Adrenal gland (tissue), 9 donors: ENCODE measurements at regions not wholly inside any gene's neighbourhood (a gene's known extent, or its start where the extent isn't known, plus 50 kb on each side); places are given as distances from the start of the nearest gene placed in this dataset.

ENCODE experiments used
- DNase-seq, 7 donors: peaks; one replicate each; pipeline ENCODE4 v3.0.0-alpha.2; 2019 to 2020
- H3K27ac ChIP-seq, 5 donors: fragments of 200-600 bp; sonication (generic) in 4 of 5; 1 replicate in 3 of 5; 2 replicates in 2 of 5; pipeline versions ENCODE4 v1.5.1 to v1.8.0; 2016 to 2020; ENCODE audit warnings: mild to moderate bottlenecking in 1 of 5
- H3K27me3 ChIP-seq: fragments of 200-600 bp; 2 replicates; pipeline ENCODE4 v1.8.0; 2021
- H3K36me3 ChIP-seq, 2 donors: fragments of 200-600 bp; replicated peaks in 1 of 2; 1 replicate in 1 of 2; 2 replicates in 1 of 2; pipeline versions ENCODE4 v1.5.1 to v1.8.0; 2018 to 2022
- H3K4me1 ChIP-seq, 2 donors: fragments of 200-600 bp; replicated peaks in 1 of 2; 1 replicate in 1 of 2; 2 replicates in 1 of 2; pipeline versions ENCODE4 v1.5.1 to v1.8.0; 2018 to 2021
- H3K4me3 ChIP-seq, 4 donors: fragments of 200-600 bp; sonication (generic) in 3 of 4; one replicate each; pipeline ENCODE4 v1.5.1; 2016 to 2018
- H3K9me3 ChIP-seq, 3 donors: fragments of 200-600 bp; sonication (generic) in 1 of 3; replicated peaks in 1 of 3; 1 replicate in 2 of 3; 2 replicates in 1 of 3; pipeline versions ENCODE4 v1.5.1 to v1.8.0; 2016 to 2021
- POLR2A ChIP-seq, 2 donors: fragments of 450-650 bp; IDR thresholded peaks; one replicate each; pipeline ENCODE4 v1.6.1; 2017; ENCODE audit warnings: antibody characterized with exemption in 2 of 2, mild to moderate bottlenecking in 2 of 2, moderate library complexity in 1 of 2
- WGBS, 4 donors: extraction: QIAGEN DNeasy Blood & Tissue Kit in 2 of 4; methylation state at CpG; one replicate each; pipeline versions ENCODE4 v1.1.5 to v1.1.7; 2013 to 2017; 5-methylcytosine and 5-hydroxymethylcytosine counted together
- intact Hi-C, 2 donors: fragments of 100-400 bp; cut with DNase I; formaldehyde crosslinking; loops; one replicate each; pipeline versions ENCODE4 v1.14.1 to v1.15.0; 2022 to 2023
- TF ChIP-seq, protein P1 (sequence below), 6 experiments: fragments of 450-650 bp in 4 of 6; fragments of 200-600 bp in 2 of 6; sonication (generic) in 1 of 6; IDR thresholded peaks; 1 replicate in 5 of 6; 2 replicates in 1 of 6; pipeline versions ENCODE4 v1.5.1 to v1.8.0; 2016 to 2021; ENCODE audit warnings: antibody characterized with exemption in 6 of 6, mild to moderate bottlenecking in 2 of 6, moderate library complexity in 1 of 6
- donor health status: healthy with polysubstance abuse.
- donor health status: Bipolar disorder and iron deficiency.
- donor health status: DM: yes; HTN: yes; CAD: no.
- donor health status: DM: no; HTN: no; CAD: no.
- donor health status: DM: no; HTN: no; CAD: no.

DNA sequence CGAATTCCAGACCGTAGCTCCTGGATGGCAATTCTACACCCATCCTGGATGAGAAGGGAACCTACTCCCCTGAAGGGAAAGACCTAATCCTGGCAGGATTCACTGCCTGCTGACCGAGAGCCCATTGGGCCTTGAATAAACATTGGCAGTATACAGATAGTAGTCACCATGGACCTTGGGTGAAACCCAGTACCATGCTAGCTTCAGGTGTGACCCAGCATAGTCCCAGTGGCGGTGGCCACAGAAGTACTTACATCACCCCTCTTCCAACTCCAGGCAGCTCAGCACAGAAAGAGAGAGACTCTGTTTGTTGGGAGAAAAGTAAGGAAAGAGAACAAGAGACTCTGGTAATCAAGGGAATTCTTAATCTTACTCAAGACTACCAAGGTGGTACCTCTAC is 97.2 kb upstream of the SLC13A1 start:
- H3K36me3 ChIP-seq = no peaks in the 10 kb centered on the region
- 84 to 94% (median 89%) methylated on average over 3 to 4 of the region's 4 CpGs for WGBS, 4 donors
- DNase-seq = no peak
- no peak overlapping the region for H3K27ac ChIP-seq
- TF ChIP-seq, protein P1, sequence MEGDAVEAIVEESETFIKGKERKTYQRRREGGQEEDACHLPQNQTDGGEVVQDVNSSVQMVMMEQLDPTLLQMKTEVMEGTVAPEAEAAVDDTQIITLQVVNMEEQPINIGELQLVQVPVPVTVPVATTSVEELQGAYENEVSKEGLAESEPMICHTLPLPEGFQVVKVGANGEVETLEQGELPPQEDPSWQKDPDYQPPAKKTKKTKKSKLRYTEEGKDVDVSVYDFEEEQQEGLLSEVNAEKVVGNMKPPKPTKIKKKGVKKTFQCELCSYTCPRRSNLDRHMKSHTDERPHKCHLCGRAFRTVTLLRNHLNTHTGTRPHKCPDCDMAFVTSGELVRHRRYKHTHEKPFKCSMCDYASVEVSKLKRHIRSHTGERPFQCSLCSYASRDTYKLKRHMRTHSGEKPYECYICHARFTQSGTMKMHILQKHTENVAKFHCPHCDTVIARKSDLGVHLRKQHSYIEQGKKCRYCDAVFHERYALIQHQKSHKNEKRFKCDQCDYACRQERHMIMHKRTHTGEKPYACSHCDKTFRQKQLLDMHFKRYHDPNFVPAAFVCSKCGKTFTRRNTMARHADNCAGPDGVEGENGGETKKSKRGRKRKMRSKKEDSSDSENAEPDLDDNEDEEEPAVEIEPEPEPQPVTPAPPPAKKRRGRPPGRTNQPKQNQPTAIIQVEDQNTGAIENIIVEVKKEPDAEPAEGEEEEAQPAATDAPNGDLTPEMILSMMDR (IDR thresholded peaks at IDR 0.05) = no peak
- TF ChIP-seq POLR2A (IDR thresholded peaks at IDR 0.05) = no peak
- H3K9me3 ChIP-seq = no peaks in the 10 kb centered on the region
- no peaks in the 10 kb centered on the region for H3K4me1 ChIP-seq
- H3K4me3 ChIP-seq = no peak overlapping the region
- no peaks in the 10 kb centered on the region for H3K27me3 ChIP-seq
- intact Hi-C loops = no loop called here

GRCh38 chr7:123293710-123294109 is 93.9 kb upstream of the SLC13A1 start:
- Histone ChIP-seq H3K4me3 (no peak overlapping the region), H3K27ac (no peak overlapping the region), H3K9me3 (no peaks in the 10 kb centered on the region), H3K36me3 (no peaks in the 10 kb centered on the region), H3K27me3 (no peaks in the 10 kb centered on the region), H3K4me1 (no peaks in the 10 kb centered on the region)
- WGBS, 4 donors = 61 to 76% (median 69%) methylated on average over 2 of the region's 2 CpGs
- DNase-seq = no peak
- TF ChIP-seq, protein P1 (IDR thresholded peaks at IDR 0.05) = no peak
- no peak for TF ChIP-seq POLR2A (IDR thresholded peaks at IDR 0.05)
- intact Hi-C loops = no loop called here

DNA sequence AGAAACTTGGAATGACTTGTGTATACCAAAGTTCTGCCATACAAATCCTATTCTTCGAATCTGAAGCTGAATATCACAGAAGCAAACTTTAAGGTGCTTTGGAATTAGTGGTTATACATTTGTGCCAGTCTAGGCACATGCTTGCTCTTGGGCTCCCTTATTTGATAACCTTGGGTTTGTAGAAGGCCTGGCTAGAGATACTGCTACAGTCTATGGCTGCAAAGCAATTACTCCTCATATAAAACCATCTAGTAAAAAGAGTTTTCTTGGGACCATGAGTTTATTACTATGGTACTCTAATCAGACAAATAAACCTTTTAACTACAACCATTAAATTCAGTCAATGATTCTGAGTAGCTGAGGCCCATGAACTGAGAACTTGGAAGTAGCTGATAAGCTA is 92.5 kb upstream of the SLC13A1 start:
- intact Hi-C loops = no loop called here
- 70 to 86% (median 81%) methylated on average over 1 of the region's 1 CpG for WGBS, 4 donors
- no peaks in the 10 kb centered on the region for H3K4me1 ChIP-seq
- no peak for TF ChIP-seq POLR2A (IDR thresholded peaks at IDR 0.05)
- TF ChIP-seq, protein P1 (IDR thresholded peaks at IDR 0.05) = no peak
- DNase-seq = no peak
- no peaks in the 10 kb centered on the region for H3K36me3 ChIP-seq
- H3K27ac ChIP-seq = no peak overlapping the region
- no peak overlapping the region for H3K4me3 ChIP-seq
- H3K9me3 ChIP-seq = no peaks in the 10 kb centered on the region
- H3K27me3 ChIP-seq = no peaks in the 10 kb centered on the region

- H3K27me3 ChIP-seq = no peaks in the 10 kb centered on the region
- no peak overlapping the region for H3K4me3 ChIP-seq
- H3K36me3 ChIP-seq = no peaks in the 10 kb centered on the region
- intact Hi-C loops = no loop called here
- TF ChIP-seq, protein P1 (IDR thresholded peaks at IDR 0.05) = no peak
- no peak for TF ChIP-seq POLR2A (IDR thresholded peaks at IDR 0.05)
- H3K9me3 ChIP-seq = no peaks in the 10 kb centered on the region
- no peak for DNase-seq
- H3K4me1 ChIP-seq = no peaks in the 10 kb centered on the region
- H3K27ac ChIP-seq = no peak overlapping the region
Observed at GRCh38 chr7:123289200-123289599, 89.4 kb upstream of the SLC13A1 start.
